ENCODE measurements at regions not wholly inside any gene's neighbourhood (a gene's known extent, or its start where the extent isn't known, plus 50 kb on each side); places are given as distances from the start of the nearest gene placed in this dataset.

- TF ChIP-seq POLR2AphosphoS5 (IDR thresholded peaks at IDR 0.05; ENCODE audit: borderline replicate concordance, low read depth, low read length), result no peak
- TF ChIP-seq EZH2 (IDR thresholded peaks at IDR 0.05), result no peak
- no peak for TF ChIP-seq FOXP2 (optimal IDR thresholded peaks at IDR 0.05; ENCODE audit: control extremely low read depth, extremely low read length, insufficient read depth)
Measured at GRCh38 chr2:236786751-236787150, 217.1 kb downstream of the ACKR3 start.
